ENCODE measurements at regions not wholly inside any gene's neighbourhood (a gene's known extent, or its start where the extent isn't known, plus 50 kb on each side); places are given as distances from the start of the nearest gene placed in this dataset.
"Not testable (repeated sequence)": the region's sequence is repeated elsewhere in the genome, so short reads cannot be mapped to it uniquely, and the experiment has no call there.

- no peak for DNase-seq (ENCODE audit: low read depth, low spot score)
These were observed 666.4 kb upstream of the ZNF608 start for GRCh38 chr5:125412561-125413495.

DNA sequence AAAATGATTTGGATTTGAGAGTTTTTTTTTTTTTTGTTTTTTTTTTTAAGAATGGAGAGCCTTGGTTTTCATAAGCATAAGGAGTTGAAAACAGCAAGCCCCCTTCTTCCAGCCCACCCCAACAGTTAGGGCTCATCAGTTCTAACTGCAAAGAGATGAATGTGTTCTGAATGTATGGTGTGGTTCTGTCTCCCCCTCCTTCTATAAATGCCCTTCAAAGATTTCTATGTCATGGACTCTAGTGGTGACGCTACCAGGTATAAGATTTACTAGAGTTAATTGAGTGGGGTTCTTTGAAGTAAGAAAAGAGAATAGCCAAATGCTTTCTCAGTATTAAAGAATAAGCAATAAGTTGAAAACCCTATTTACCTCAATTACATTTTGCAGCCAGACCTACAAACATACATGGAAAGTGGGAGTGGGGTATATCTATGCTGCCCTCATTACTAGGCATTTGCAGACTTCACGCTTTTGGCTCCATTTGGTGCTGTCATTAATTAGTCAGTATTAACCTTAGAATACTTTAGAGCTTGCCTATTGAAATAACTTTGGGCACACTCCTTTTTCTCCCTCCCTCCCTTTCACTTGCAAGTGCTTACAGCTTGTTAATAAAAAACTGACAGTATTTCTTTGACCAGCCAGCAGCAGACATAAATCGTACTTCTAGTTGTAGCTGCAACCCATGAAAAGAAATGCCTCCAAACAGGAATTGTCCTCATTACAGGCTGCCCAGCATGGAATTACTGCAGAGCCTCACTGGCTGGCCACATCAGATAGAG is 667.2 kb upstream of the ZNF608 start:
- no peak for DNase-seq (ENCODE audit: low read depth, low spot score)

GRCh38 chr5:125415126-125415525 is 668.7 kb upstream of the ZNF608 start:
- no peak for DNase-seq (ENCODE audit: low read depth, low spot score)

GRCh38 chr5:125416055-125416454 is 669.6 kb upstream of the ZNF608 start:
- no peak for DNase-seq (ENCODE audit: low read depth, low spot score)

DNA sequence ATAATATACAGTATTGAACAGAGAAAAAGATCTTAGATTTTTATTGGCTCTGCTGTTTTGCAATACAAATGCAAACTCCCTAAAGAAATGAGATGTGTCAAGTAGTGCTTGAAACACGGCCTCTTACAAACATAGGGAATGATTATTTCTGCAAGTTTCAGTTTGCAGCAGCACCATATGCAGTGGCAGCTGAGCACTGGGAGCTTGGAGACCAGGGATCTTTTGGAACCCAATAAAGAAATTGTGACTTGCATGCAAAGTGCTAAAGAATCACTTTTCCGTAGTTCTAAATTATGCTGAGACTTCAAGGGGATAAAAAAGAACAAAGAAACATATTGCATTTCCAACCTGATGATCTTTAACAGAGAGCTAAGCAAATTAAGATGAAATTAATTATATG is 674.6 kb upstream of the ZNF608 start:
- no peak for DNase-seq (ENCODE audit: low read depth, low spot score)

GRCh38 chr5:125422342-125422741 is 675.9 kb upstream of the ZNF608 start:
- no peak for DNase-seq (ENCODE audit: low read depth, low spot score)

DNA sequence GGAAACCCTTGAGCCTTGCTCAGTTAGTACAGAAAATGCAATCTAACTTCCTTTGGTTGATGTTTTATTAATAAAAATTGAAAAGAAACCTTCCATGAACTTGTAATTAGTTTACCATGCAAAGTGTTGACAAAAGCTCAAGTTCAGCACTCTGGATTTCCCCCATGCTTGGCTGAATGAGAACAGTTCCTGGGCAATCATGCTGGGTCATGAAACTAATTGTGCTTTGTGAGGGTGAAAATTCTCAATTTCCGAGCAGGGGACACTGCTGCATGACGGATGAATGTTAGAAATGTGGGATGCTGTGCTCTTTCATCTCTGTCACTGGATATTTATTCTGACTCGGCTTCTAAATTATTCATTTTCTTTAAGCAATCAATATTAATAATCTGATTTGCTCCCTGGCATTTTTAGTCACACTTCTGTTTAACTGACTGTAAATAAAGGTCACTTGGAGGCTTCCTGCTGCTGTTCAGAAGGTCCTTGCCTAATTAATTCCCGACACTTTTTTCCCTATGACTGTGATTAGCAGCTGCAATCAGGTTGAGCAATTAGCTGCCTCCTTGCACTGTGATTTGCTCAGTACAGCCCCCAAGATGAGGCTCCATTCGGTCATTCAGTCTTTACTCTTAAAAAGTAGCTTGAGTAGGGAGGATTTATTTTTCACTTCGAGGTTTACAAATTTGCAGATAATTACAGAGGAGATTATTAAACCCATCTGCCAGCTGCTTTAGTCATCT is 678.1 kb upstream of the ZNF608 start:
- DNase-seq (ENCODE audit: low read depth, low spot score), result no peak

DNA sequence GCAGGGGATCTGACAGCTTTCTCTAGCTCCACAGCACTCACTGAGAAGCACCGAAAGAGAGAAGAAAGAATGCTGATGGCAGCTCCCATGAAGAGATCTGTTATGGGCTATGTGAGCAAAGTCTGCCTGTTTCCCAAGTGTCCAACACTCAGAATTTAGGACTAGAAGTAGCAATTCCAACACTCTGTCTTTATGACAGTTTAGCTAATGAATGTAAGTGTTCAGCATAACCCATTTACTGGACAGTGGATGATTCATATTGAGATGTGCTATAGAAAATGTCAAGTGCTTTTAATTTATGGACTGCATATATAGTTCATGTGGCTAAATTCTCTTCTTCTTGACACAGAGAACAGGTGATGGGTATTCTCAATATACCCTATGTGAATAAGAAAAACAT is 683.1 kb upstream of the ZNF608 start:
- DNase-seq (ENCODE audit: low read depth, low spot score), result no peak

DNA sequence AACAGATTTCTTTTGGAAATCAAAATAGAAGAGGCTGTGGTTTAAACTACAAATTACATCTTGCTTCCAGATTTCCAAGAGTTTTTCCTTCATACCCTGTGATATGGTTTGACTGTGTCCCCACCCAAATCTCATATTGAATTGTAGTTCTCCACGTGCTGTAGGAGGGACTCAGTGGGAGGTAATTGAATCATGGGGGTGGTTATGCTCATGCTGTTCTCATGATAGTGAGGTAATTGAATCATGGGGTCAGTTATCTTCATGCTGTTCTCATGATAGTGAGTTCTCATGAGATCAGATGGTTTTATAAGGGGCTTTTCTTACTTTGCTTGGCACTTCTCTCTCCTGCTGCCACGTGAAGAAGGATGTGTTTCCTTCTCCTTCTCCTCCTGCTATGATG is 687.0 kb upstream of the ZNF608 start:
- no peak for DNase-seq (ENCODE audit: low read depth, low spot score)

GRCh38 chr5:125439243-125439642 is 692.8 kb upstream of the ZNF608 start:
- DNase-seq (ENCODE audit: low read depth, low spot score), result no peak

DNA sequence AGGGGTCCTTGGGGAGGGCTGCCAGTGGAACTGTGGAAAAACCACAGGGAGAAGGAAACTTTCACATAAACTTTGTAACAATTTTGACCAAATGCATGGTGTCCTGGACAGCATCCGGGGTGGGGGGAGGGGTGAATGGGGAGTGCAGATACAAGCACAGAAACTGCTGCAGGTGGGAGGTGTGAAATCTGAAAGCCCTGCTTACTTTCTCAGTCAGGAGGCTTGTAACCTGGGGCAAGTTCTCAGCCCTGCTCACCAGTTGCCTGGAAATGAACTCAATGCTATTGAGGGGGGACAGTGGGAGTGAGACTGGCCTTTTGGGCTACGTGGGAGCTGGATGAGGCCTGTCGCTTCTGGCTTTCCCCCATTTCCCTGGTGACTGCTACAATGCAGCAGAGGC is 694.5 kb upstream of the ZNF608 start:
- DNase-seq (ENCODE audit: low read depth, low spot score), result no peak

- DNase-seq (ENCODE audit: low read depth, low spot score), result no peak
These were observed 700.5 kb upstream of the ZNF608 start for GRCh38 chr5:125446986-125447385.

- no peak for DNase-seq (ENCODE audit: low read depth, low spot score)
These were observed 704.3 kb upstream of the ZNF608 start for GRCh38 chr5:125450771-125451170.

DNA sequence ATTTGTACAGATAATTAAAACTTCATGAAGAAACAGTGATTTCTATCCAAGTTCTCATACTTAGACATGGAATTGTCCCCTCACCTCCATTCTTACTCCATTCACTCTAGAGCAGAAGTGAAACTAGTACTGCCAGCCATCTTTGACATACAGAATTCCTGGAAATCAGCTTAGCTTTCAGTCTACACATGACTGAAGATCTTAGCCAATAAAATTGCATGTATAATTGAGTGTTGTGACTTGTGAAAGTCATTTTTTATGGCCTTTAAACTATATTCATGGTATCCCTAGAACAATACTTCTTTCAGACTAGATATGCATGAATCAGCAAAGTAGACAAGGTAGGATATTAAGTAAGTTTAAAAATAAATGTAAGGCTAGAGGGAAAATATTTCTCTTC is 705.2 kb upstream of the ZNF608 start:
- DNase-seq (ENCODE audit: low read depth, low spot score), result no peak

DNA sequence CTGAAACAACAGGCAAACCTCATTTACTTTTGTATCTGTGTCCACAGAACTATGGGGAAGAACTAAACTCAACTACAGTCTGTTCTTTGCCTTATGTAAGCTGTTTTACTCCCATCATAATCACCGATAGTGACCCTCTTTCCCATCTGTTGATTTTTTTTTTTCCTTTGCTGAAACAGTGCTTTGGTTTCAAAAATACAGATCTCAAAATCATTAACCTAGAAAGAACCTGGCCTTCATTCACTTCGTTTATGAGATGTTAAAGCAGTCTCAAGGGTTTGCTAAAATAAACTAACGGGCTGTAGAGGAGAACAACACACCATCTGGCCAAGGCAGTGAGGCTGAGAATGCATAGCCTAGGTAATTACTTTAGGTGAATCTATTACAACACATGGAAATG is 706.6 kb upstream of the ZNF608 start:
- no peak for DNase-seq (ENCODE audit: low read depth, low spot score)

DNA sequence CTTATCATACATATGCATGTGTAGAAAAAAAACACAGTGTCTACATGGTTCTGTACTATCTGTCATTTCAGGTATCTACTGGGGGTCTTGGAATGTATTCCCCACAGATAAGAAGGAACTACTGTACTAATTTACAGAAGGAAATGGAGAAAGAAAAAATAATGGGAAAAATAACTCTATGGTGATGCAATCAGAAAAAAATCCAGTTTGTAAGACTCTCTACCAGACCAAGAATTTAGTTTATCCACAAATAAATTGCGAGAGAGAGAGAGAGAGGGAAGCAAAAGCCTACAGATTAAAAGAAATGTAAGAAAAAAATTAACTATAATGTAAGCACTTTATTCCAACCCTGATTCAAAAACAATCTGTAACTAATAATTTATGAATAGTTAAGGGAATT is 708.6 kb upstream of the ZNF608 start:
- DNase-seq (ENCODE audit: low read depth, low spot score), result no peak

DNA sequence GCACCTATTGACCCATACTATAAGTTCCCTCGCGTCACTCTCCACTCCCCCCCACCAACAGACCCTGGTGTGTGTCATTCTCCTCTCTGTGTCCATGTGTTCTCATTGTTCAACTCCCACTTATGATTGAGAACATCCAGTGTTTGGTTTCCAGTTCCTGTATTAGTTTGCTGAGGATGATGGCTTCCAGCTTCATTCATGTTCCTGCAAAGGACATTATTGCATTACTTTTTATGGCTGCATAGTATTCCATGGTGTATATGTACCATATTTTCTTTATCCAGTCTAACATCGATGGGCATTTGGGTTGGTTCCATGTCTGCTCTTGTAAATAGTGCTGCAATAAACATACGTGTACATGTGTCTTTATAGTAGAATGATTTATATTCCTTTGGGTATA is 709.6 kb upstream of the ZNF608 start:
- DNase-seq (ENCODE audit: low read depth, low spot score), result not testable (repeated sequence)

DNA sequence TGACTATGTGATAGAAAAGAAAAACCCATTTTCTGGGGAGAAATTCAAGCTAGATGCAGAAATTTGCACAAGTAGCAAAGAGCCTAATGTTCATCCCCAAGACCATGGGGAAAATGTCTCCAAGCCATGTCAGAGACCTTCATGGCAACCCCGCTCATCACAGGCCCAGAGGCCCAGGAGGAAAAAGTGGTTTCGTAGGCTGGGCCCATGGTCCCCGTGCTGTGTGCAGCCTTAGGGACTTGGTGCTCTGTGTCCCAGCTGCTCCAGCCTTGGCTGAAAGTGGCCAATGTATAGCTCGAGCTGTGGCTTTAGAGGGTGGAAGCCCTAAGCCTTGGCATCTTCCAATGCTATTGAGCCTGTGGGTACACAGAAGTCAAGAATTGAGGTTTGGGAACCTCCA is 711.2 kb upstream of the ZNF608 start:
- no peak for DNase-seq (ENCODE audit: low read depth, low spot score)

- not testable (repeated sequence) for DNase-seq (ENCODE audit: low read depth, low spot score)
These were observed 712.5 kb upstream of the ZNF608 start for GRCh38 chr5:125458949-125459348.

DNA sequence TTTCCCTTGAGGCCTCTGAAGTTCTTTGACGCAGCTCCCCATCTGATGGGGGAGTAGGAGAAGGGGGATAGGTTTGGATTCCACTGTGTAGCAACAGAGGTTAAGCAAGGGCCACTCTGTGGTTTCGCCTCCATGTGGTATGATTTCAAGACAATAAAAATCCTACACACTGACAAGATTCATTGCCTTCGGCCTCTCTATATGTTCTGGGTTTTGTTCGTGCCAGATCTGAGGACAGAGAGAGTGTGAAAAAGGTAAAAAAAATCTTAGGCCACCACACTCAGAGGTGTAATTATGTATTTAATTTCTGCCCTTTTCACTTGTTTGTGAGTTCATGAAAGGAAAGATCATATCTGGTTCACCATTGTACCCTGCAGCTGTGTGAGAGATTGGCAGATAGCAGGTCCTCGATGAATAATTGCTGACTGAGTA is 715.2 kb upstream of the ZNF608 start:
- no peak for DNase-seq (ENCODE audit: low read depth, low spot score)

- no peak for DNase-seq (ENCODE audit: low read depth, low spot score)
These were observed 717.1 kb upstream of the ZNF608 start for GRCh38 chr5:125463466-125464092.

Measured in activated CD4-positive, CD25-positive, alpha-beta regulatory T cell treated with anti-CD3 and anti-CD28 coated beads, Interleukin-2, amount 50 U/mL, for 16 hours (primary cell).